ENCODE measurements at regions not wholly inside any gene's neighbourhood (a gene's known extent, or its start where the extent isn't known, plus 50 kb on each side); places are given as distances from the start of the nearest gene placed in this dataset.
A peak's percentile ranks its signal among the peaks of the same experiment; 100 is the strongest.

- no peak for DNase-seq
- WGBS, 2 donors (ENCODE audit: low coverage in 1 of 2): 75 to 87% methylated on average over 2 to 4 of the region's 4 CpGs
- no peak overlapping the region for H3K4me3 ChIP-seq
- H3K9me3 ChIP-seq: no peaks in the 10 kb centered on the region
- peaks cover 9 to 85% (median 33%) of the 10 kb centered on the region in 4 donors for H3K4me1 ChIP-seq
- intact Hi-C loops (cut with DNase I; ENCODE audit: low total_unique reads): loop anchor here (10.0 kb wide), 1 partner anchor 305 kb away; the partner anchor contains the start of gene FGFR2
- H3K27ac ChIP-seq: peak overlapping the region in 1 of 4 donors; percentile 53
- in situ Hi-C loops (cut with MboI; ENCODE audit: low pct_ligation_motif_present in 1 of 4, low pct_unique_long_range_greater_than_20kb in 1 of 4, low sequenced_read_pairs in 3 of 4): no loop called here
- H3K27me3 ChIP-seq: no peaks in the 10 kb centered on the region
- H3K36me3 ChIP-seq: no peaks in the 10 kb centered on the region
- no peak for TF ChIP-seq POLR2A (IDR thresholded peaks at IDR 0.05)
- no peak for TF ChIP-seq EP300 (IDR thresholded peaks at IDR 0.05; ENCODE audit: low read depth)
- TF ChIP-seq CTCF (IDR thresholded peaks at IDR 0.05): no peak
- TF ChIP-seq POLR2AphosphoS5 (IDR thresholded peaks at IDR 0.05): no peak
These were observed 308.4 kb downstream of the FGFR2 start for GRCh38 chr10:121289800-121290199.

GRCh38 chr10:121290674-121291073 lies 307.6 kb downstream of the FGFR2 start:
- in situ Hi-C loops (cut with MboI; ENCODE audit: low pct_ligation_motif_present in 1 of 4, low pct_unique_long_range_greater_than_20kb in 1 of 4, low sequenced_read_pairs in 3 of 4) (no loop called here), intact Hi-C loops (cut with DNase I; ENCODE audit: low total_unique reads) (loop anchor here (10.0 kb wide), 1 partner anchor 304 kb away; the partner anchor contains the start of gene FGFR2)
- Histone ChIP-seq H3K4me3 (no peak overlapping the region), H3K4me1 (peaks cover 9 to 85% (median 34%) of the 10 kb centered on the region in 4 donors), H3K36me3 (no peaks in the 10 kb centered on the region), H3K9me3 (no peaks in the 10 kb centered on the region), H3K27me3 (no peaks in the 10 kb centered on the region), H3K27ac (peak overlapping the region; percentile 4 to 67 (median 42))
- TF ChIP-seq POLR2AphosphoS5 (IDR thresholded peaks at IDR 0.05) (peak in 1 of 3 donors; percentile 27), POLR2A (IDR thresholded peaks at IDR 0.05) (no peak)
- DNase-seq: no peak
- 66 to 73% methylated on average over 4 of the region's 4 CpGs for WGBS, 2 donors (ENCODE audit: low coverage in 1 of 2)

- no peak for DNase-seq
- Histone ChIP-seq H3K9me3 (no peaks in the 10 kb centered on the region), H3K4me3 (no peak overlapping the region), H3K4me1 (peaks cover 9 to 82% (median 35%) of the 10 kb centered on the region in 4 donors), H3K27ac (peak overlapping the region in 3 of 4 donors; percentile 4 to 67 (median 53)), H3K27me3 (no peaks in the 10 kb centered on the region), H3K36me3 (no peaks in the 10 kb centered on the region)
- in situ Hi-C loops (cut with MboI; ENCODE audit: low pct_ligation_motif_present in 1 of 4, low pct_unique_long_range_greater_than_20kb in 1 of 4, low sequenced_read_pairs in 3 of 4): no loop called here
- whole genome bisulfite sequencing, 2 donors (ENCODE audit: low coverage in 1 of 2): 50 to 82% methylated on average over 1 to 7 of the region's 7 CpGs
- intact Hi-C loops (cut with DNase I; ENCODE audit: low total_unique reads): loop anchor here (10.0 kb wide), 1 partner anchor 303 kb away; the partner anchor contains the start of gene FGFR2
- TF ChIP-seq EP300 (IDR thresholded peaks at IDR 0.05; ENCODE audit: low read depth): no peak
- no peak for TF ChIP-seq POLR2AphosphoS5 (IDR thresholded peaks at IDR 0.05)
- no peak for TF ChIP-seq CTCF (IDR thresholded peaks at IDR 0.05)
- no peak for TF ChIP-seq POLR2A (IDR thresholded peaks at IDR 0.05)
These were observed 306.9 kb downstream of the FGFR2 start for GRCh38 chr10:121291376-121291775.

- no peaks in the 10 kb centered on the region for H3K36me3 ChIP-seq
- intact Hi-C loops (cut with DNase I; ENCODE audit: low total_unique reads) (loop anchor here (10.0 kb wide), 1 partner anchor 303 kb away; the partner anchor contains the start of gene FGFR2), in situ Hi-C loops (cut with MboI; ENCODE audit: low pct_ligation_motif_present in 1 of 4, low pct_unique_long_range_greater_than_20kb in 1 of 4, low sequenced_read_pairs in 3 of 4) (no loop called here)
- no peaks in the 10 kb centered on the region for H3K27me3 ChIP-seq
- no peak overlapping the region for H3K4me3 ChIP-seq
- TF ChIP-seq EP300 (IDR thresholded peaks at IDR 0.05; ENCODE audit: low read depth): no peak
- no peak for TF ChIP-seq CTCF (IDR thresholded peaks at IDR 0.05)
- TF ChIP-seq POLR2A (IDR thresholded peaks at IDR 0.05): no peak
- no peak for TF ChIP-seq POLR2AphosphoS5 (IDR thresholded peaks at IDR 0.05)
- WGBS, 2 donors (ENCODE audit: low coverage in 1 of 2): 0 to 61% methylated on average over 1 to 8 of the region's 8 CpGs
- no peak for DNase-seq
- H3K9me3 ChIP-seq: no peaks in the 10 kb centered on the region
- H3K4me1 ChIP-seq: peaks cover 9 to 82% (median 35%) of the 10 kb centered on the region in 4 donors
- peak overlapping the region in 3 of 4 donors; percentile 4 to 67 (median 53) for H3K27ac ChIP-seq
These were observed 306.4 kb downstream of the FGFR2 start for GRCh38 chr10:121291823-121292222.
